NT2/D1 (cell line): ENCODE measurements at regions not wholly inside any gene's neighbourhood (a gene's known extent, or its start where the extent isn't known, plus 50 kb on each side); places are given as distances from the start of the nearest gene placed in this dataset.

Experiments used
- DNase-seq: peaks from one replicate; pipeline ENCODE4 v3.0.0-alpha.2; 2011; ENCODE audit warnings: low read depth, low spot score
- H3K27me3 ChIP-seq: 2 replicates; pipeline ENCODE4 v1.6.0; 2011; ENCODE audit warnings: mild to moderate bottlenecking; ENCODE audit not compliant: insufficient read length, insufficient read depth
- H3K36me3 ChIP-seq: 2 replicates; pipeline ENCODE4 v1.6.1; 2011; ENCODE audit warnings: mild to moderate bottlenecking, low read length, mixed read lengths; ENCODE audit not compliant: insufficient read depth, insufficient read length
- H3K4me1 ChIP-seq: 2 replicates; pipeline ENCODE4 v1.5.1; 2011; ENCODE audit not compliant: insufficient read depth, insufficient read length
- H3K4me3 ChIP-seq: 2 replicates; pipeline ENCODE4 v1.5.1; 2011; ENCODE audit warnings: low read depth; ENCODE audit not compliant: insufficient read length
- H3K9ac ChIP-seq: 2 replicates; pipeline ENCODE4 v1.6.0; 2011; ENCODE audit warnings: low read depth; ENCODE audit not compliant: insufficient read length
- H3K9me3 ChIP-seq: 2 replicates; pipeline ENCODE4 v1.5.1; 2011; ENCODE audit warnings: mild to moderate bottlenecking, low read length; ENCODE audit not compliant: insufficient read depth
- SUZ12 ChIP-seq: IDR thresholded peaks from 2 replicates; pipeline ENCODE4 v1.6.1; 2011; ENCODE audit not compliant: insufficient read length, insufficient read depth; ENCODE audit errors: extremely low read depth
- YY1 ChIP-seq: IDR thresholded peaks from 2 replicates; pipeline ENCODE4 v1.6.1; 2011; ENCODE audit not compliant: insufficient read length, insufficient read depth
- ZNF274 ChIP-seq: IDR thresholded peaks from 2 replicates; pipeline ENCODE4 v1.6.1; 2011; ENCODE audit warnings: mild to moderate bottlenecking, low read depth, low read length

- Histone ChIP-seq H3K4me3 (no peak overlapping the region), H3K27me3 (no peaks in the 10 kb centered on the region), H3K9me3 (no peaks in the 10 kb centered on the region; the same call in 1 of the 2 replicates), H3K9ac (no peak overlapping the region), H3K4me1 (no peaks in the 10 kb centered on the region), H3K36me3 (no peaks in the 10 kb centered on the region)
- DNase-seq = no peak
- no peak for TF ChIP-seq SUZ12
- TF ChIP-seq ZNF274 = no peak
- TF ChIP-seq YY1 = no peak
Measured at GRCh38 chr12:40616383-40616915, 75.8 kb upstream of the CNTN1 start.

GRCh38 chr12:40618636-40619035, 73.6 kb upstream of the CNTN1 start:
- no peak for TF ChIP-seq SUZ12
- no peak for TF ChIP-seq YY1
- no peak for TF ChIP-seq ZNF274
- H3K36me3 ChIP-seq = no peaks in the 10 kb centered on the region
- H3K9ac ChIP-seq = no peak overlapping the region
- H3K27me3 ChIP-seq = no peaks in the 10 kb centered on the region
- no peak overlapping the region for H3K4me3 ChIP-seq
- H3K9me3 ChIP-seq = no peaks in the 10 kb centered on the region; the same call in 1 of the 2 replicates
- no peaks in the 10 kb centered on the region for H3K4me1 ChIP-seq
- DNase-seq = no peak

- Histone ChIP-seq H3K36me3 (no peaks in the 10 kb centered on the region), H3K9ac (no peak overlapping the region), H3K9me3 (no peaks in the 10 kb centered on the region; the same call in 1 of the 2 replicates), H3K4me3 (no peak overlapping the region), H3K27me3 (no peaks in the 10 kb centered on the region), H3K4me1 (no peaks in the 10 kb centered on the region)
- DNase-seq = no peak
- TF ChIP-seq SUZ12 (no peak), ZNF274 (no peak), YY1 (no peak)
Measured at GRCh38 chr12:40620564-40621019, 71.6 kb upstream of the CNTN1 start.

GRCh38 chr12:40622246-40622838, 69.9 kb upstream of the CNTN1 start:
- Histone ChIP-seq H3K4me3 (no peak overlapping the region), H3K4me1 (no peaks in the 10 kb centered on the region), H3K27me3 (no peaks in the 10 kb centered on the region), H3K9ac (no peak overlapping the region), H3K9me3 (no peaks in the 10 kb centered on the region; the same call in 1 of the 2 replicates), H3K36me3 (no peaks in the 10 kb centered on the region)
- peak; percentile 57 for DNase-seq
- TF ChIP-seq YY1 = no peak
- no peak for TF ChIP-seq SUZ12
- no peak for TF ChIP-seq ZNF274

GRCh38 chr12:40632171-40632570, 60.1 kb upstream of the CNTN1 start:
- Histone ChIP-seq H3K4me3 (no peak overlapping the region), H3K9ac (no peak overlapping the region), H3K4me1 (no peaks in the 10 kb centered on the region), H3K9me3 (no peaks in the 10 kb centered on the region), H3K36me3 (no peaks in the 10 kb centered on the region), H3K27me3 (no peaks in the 10 kb centered on the region)
- no peak for TF ChIP-seq ZNF274
- DNase-seq = no peak

GRCh38 chr12:40632933-40633332, 59.3 kb upstream of the CNTN1 start:
- Histone ChIP-seq H3K27me3 (no peaks in the 10 kb centered on the region), H3K36me3 (no peaks in the 10 kb centered on the region), H3K4me3 (no peak overlapping the region), H3K9me3 (no peaks in the 10 kb centered on the region), H3K4me1 (no peaks in the 10 kb centered on the region), H3K9ac (no peak overlapping the region)
- DNase-seq = no peak
- TF ChIP-seq SUZ12 (no peak), ZNF274 (no peak), YY1 (no peak)

- H3K9me3 ChIP-seq = no peaks in the 10 kb centered on the region
- TF ChIP-seq SUZ12 (no peak), ZNF274 (no peak), YY1 (no peak)
- H3K9ac ChIP-seq = no peak overlapping the region
- H3K27me3 ChIP-seq = no peaks in the 10 kb centered on the region
- no peaks in the 10 kb centered on the region for H3K36me3 ChIP-seq
- DNase-seq = no peak
- no peak overlapping the region for H3K4me3 ChIP-seq
- no peaks in the 10 kb centered on the region for H3K4me1 ChIP-seq
Measured at GRCh38 chr12:40634517-40635131, 57.6 kb upstream of the CNTN1 start.
